Skeletal muscle satellite cell (primary cell): ENCODE measurements at regions not wholly inside any gene's neighbourhood (a gene's known extent, or its start where the extent isn't known, plus 50 kb on each side); places are given as distances from the start of the nearest gene placed in this dataset.
A peak's percentile ranks its signal among the peaks of the same experiment; 100 is the strongest.

Experiments
- H3K27me3 ChIP-seq: 2 replicates; pipeline ENCODE4 v1.7.0; 2013; ENCODE audit warnings: low read length; ENCODE audit not compliant: control insufficient read depth, insufficient read depth
- H3K36me3 ChIP-seq: 2 replicates; pipeline ENCODE4 v1.7.0; 2013; ENCODE audit warnings: mild to moderate bottlenecking, control low read depth, low read length; ENCODE audit not compliant: insufficient read depth
- H3K4me1 ChIP-seq: 2 replicates; pipeline ENCODE4 v1.7.0; 2013; ENCODE audit warnings: low read length; ENCODE audit not compliant: control insufficient read depth, insufficient read depth
- H3K4me2 ChIP-seq: 2 replicates; pipeline ENCODE4 v1.7.0; 2013; ENCODE audit warnings: mild to moderate bottlenecking, low read length
- H3K4me3 ChIP-seq: 2 replicates; pipeline ENCODE4 v1.7.0; 2013; ENCODE audit warnings: low read length
- H3K9ac ChIP-seq: 2 replicates; pipeline ENCODE4 v1.7.0; 2013; ENCODE audit warnings: mild to moderate bottlenecking, low read depth, low read length, moderate library complexity
- H3K9me3 ChIP-seq: replicated peaks from 2 replicates; pipeline ENCODE4 v1.7.0; 2013; ENCODE audit warnings: mild to moderate bottlenecking, control low read depth, low read length

DNA sequence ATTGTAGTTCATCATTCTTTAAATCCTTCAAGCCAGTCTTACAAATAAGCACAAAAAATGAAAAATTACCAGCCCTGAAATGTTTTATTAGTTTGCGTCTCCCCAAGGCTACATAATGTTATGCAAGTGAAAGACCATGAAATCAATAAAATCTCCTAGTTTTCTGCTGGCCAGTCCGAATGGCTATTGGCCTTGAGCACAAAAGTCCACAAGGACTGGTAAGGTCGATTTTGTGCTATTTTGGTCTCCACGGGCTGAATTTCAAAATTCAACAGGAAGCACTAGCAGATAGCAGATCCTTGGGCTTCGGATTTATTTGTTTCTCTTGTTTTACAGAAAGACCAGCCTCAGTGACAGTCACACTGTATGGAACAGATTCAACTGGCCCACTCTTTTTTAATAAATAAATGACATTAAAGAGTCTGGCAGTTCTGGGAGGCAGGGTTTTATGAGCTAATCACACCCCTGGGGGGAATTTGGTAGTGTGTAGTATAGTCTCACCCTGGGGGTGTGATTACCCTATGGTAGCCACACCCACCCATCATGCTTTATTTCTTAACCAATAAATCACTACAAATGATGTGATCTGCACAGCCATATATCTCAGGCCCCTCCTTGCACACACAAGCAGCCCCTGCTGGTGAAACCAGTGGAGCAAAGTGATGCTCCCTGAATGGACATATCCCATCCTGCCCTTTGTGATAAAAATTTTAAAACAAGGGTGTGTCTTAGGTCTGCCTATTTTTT is 51.1 kb upstream of the TMEM33 start:
- Histone ChIP-seq H3K9me3 (no peaks in the 10 kb centered on the region), H3K4me1 (peaks cover 14% of the 10 kb centered on the region), H3K9ac (no peak overlapping the region), H3K4me2 (no peak overlapping the region), H3K36me3 (no peaks in the 10 kb centered on the region), H3K27me3 (peaks cover 88% of the 10 kb centered on the region), H3K4me3 (no peak overlapping the region)

- Histone ChIP-seq H3K9me3 (no peaks in the 10 kb centered on the region), H3K27me3 (peaks cover 92% of the 10 kb centered on the region), H3K4me1 (peaks cover 14% of the 10 kb centered on the region), H3K4me2 (peak overlapping the region; percentile 69), H3K36me3 (no peaks in the 10 kb centered on the region), H3K4me3 (peak overlapping the region; percentile 49), H3K9ac (no peak overlapping the region)
Observed at GRCh38 chr4:41882625-41883347, 52.4 kb upstream of the TMEM33 start.

- peak overlapping the region; percentile 49 for H3K4me3 ChIP-seq
- no peaks in the 10 kb centered on the region for H3K36me3 ChIP-seq
- peaks cover 14% of the 10 kb centered on the region for H3K4me1 ChIP-seq
- no peak overlapping the region for H3K9ac ChIP-seq
- H3K4me2 ChIP-seq, result peak overlapping the region; percentile 69
- H3K9me3 ChIP-seq, result no peaks in the 10 kb centered on the region
- peaks cover 92% of the 10 kb centered on the region for H3K27me3 ChIP-seq
Observed at GRCh38 chr4:41881981-41882624, 53.1 kb upstream of the TMEM33 start.

DNA sequence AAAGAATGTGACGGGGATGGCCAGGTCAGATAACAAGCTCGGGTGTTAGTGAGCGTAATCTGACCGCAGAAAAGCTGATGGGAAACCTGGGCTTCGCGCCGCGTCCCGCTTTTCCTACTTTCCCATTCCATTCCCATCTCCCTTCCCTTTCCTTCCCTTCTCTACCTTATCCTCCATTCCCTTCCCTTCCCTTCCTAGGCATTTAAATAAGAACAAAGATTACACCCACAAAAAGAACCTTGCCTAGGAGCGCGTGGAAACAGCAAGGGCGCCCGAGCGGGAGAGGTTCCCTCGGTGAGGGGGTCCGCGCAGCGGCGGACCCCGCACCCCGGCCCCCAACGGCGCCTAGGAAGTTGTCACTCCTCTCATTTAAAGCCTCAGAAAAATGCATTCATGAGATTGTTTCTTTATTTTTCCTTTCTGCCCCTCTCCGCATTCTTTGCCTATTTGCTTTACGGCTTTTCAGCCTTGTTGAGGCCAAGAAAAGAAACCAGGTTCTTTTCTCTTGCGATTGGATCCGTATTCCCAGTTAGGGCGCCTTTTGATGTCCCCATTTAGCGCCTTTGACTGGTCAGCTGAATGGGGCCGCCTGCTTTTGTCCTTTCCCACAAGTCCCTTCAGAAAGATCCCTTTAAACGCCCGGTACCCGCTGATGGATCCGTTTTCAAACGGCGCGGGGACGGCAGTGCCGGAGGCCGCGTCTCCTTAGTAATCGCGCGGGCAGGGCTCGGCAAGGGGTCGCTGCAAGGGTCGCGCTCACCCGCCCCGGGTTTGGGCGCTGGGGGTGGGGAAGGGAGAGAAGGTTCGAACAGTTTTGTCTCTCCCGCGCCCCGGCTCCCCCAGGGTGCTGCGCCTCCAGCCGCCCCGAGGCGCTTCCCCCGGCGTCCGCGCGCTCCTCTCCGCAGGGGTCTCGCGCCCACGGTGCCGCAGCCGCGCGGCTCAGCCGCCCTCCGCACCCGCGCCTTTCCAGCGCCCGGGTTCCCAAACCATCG is 54.1 kb upstream of the TMEM33 start:
- Histone ChIP-seq H3K4me3 (peak overlapping the region; percentile 61), H3K9me3 (no peaks in the 10 kb centered on the region), H3K9ac (no peak overlapping the region), H3K36me3 (no peaks in the 10 kb centered on the region), H3K27me3 (peaks cover 89% of the 10 kb centered on the region), H3K4me1 (peaks cover 14% of the 10 kb centered on the region), H3K4me2 (peak overlapping the region; percentile 69)

DNA sequence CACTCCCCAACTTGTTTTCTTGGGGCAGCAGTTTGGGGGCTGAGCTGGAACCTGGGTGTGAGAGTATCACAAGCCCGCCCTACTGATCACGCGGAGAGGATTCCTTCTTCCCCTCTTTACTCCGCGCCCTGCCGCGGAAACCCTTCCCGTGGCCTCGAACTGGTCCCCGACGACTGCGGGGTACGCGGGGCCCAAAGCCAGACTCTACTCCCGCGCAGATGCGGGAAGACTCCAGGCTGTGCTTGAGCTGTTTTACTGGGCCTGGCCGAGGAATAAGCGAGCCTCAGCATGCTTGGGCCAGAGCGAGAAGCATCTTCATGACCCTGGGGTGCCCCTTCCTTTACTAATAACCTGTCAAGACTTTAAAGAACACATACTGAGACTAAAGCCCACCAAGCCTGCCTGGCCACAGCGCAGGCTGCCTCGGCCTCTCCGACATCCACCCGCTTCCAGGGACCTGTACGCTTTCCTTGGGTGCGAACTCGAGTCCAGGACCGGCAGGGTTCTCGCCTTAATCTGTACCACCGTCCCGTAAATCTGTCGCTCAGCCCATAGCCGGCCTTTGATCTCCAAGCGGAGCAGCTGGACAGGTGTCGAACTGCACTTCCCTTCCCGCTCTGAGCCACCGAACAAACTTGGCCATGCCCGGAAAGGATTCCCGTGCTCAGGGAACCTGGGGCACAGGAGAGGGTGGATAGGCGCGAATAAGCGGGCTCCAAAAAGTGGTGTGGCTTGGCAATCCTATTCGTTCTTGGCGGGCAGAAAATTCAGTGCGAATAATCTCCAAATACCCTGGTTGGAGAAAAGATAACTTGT is 55.0 kb upstream of the TMEM33 start:
- H3K36me3 ChIP-seq, result no peaks in the 10 kb centered on the region
- peaks cover 92% of the 10 kb centered on the region for H3K27me3 ChIP-seq
- no peak overlapping the region for H3K4me3 ChIP-seq
- H3K4me1 ChIP-seq, result peaks cover 14% of the 10 kb centered on the region
- no peak overlapping the region for H3K9ac ChIP-seq
- H3K4me2 ChIP-seq, result no peak overlapping the region
- no peaks in the 10 kb centered on the region for H3K9me3 ChIP-seq

- H3K27me3 ChIP-seq, result peaks cover 92% of the 10 kb centered on the region
- no peaks in the 10 kb centered on the region for H3K36me3 ChIP-seq
- H3K4me3 ChIP-seq, result no peak overlapping the region
Observed at GRCh38 chr4:41879552-41879951, 55.7 kb upstream of the TMEM33 start.

GRCh38 chr4:41878991-41879491 is 56.2 kb upstream of the TMEM33 start:
- Histone ChIP-seq H3K9ac (no peak overlapping the region), H3K4me1 (peaks cover 14% of the 10 kb centered on the region), H3K4me3 (no peak overlapping the region), H3K4me2 (no peak overlapping the region), H3K27me3 (peaks cover 92% of the 10 kb centered on the region), H3K36me3 (no peaks in the 10 kb centered on the region), H3K9me3 (no peaks in the 10 kb centered on the region)

More at GRCh38 chr4:41879552-41879951, 55.7 kb upstream of the TMEM33 start:
- no peak overlapping the region for H3K4me2 ChIP-seq
- H3K9me3 ChIP-seq, result no peaks in the 10 kb centered on the region
- no peak overlapping the region for H3K9ac ChIP-seq
- peaks cover 14% of the 10 kb centered on the region for H3K4me1 ChIP-seq

DNA sequence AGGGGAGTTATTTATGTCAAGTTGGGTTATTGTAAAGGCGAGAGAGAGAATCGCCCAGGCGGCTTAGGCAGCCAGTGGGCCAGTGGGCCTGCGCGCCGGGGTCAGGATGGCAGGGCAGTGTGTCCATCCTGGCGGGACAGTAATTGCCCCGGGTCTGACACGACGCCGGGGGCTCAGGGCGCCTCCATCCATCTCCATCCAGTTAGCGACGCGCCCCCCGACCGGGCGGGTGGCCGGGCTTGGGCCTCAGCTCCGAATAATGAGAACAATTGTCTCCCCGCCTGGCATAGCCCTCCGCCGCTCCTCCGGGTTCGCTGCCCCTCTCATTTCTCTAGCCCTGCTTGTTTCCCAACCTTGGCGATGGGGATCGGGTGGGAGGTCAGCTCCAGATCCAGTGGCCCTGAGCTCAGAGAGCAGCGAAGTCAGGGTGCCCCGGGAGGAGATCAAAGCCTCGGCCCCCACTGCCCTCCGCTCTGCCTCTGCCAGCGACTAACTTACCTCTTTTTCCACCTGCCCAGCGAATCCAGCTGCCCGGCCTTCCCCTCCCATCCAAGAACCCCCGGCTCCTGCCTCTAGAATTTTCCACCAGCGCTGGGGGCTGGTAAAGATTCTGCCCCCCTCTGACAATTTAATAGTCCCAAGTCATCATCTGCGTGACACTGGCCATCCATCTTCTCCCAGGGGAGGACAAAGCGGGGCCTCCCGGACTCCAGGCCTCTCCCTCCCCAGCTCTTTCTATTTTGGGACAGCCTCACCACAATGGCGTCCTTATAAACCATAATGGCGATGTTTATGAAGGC is 56.9 kb upstream of the TMEM33 start:
- H3K9me3 ChIP-seq, result no peaks in the 10 kb centered on the region
- no peak overlapping the region for H3K4me2 ChIP-seq
- peaks cover 93% of the 10 kb centered on the region for H3K27me3 ChIP-seq

DNA sequence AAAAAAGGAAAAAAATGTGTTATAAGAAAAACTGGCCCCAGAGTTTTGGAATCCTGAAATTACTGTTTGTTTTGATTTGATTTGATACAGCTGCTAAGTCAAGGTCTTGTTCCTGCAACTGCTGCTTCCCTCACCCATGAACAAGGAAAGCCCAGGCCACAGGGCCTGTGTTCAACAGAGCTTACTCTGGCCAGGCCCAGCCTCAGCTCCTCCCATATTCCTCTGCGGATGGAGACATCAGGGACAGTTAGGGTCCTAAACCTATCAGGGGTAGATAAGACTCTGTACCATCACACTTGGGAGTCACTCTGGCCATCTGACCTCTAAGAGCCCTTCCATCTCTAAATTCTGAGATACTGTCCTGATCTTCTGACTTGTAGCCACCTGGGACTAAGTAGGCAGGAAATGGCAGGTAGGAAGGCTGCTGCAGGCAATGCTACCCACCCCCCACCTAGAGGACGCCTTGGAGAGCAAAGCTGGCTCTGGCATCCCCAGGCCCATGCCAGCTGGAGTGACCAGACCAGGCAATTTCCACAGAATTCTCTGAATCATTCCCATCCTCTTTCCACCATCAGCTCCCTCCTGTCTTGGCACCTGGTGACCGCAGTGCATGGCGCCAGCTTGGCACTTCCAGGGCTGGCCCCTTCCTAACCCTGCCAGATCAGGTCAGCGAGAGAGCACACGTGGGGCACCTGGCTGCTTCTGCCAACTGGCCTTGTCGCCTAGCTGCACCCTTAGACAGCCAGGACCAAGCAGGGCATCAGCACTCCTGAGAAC is 58.0 kb upstream of the TMEM33 start:
- Histone ChIP-seq H3K4me3 (no peak overlapping the region), H3K4me2 (no peak overlapping the region), H3K4me1 (peaks cover 10% of the 10 kb centered on the region), H3K36me3 (no peaks in the 10 kb centered on the region), H3K27me3 (peaks cover 95% of the 10 kb centered on the region), H3K9ac (no peak overlapping the region), H3K9me3 (no peaks in the 10 kb centered on the region)

More for the DNA sequence above, 56.9 kb upstream of the TMEM33 start:
- Histone ChIP-seq H3K4me1 (peaks cover 14% of the 10 kb centered on the region), H3K4me3 (no peak overlapping the region), H3K36me3 (no peaks in the 10 kb centered on the region), H3K9ac (no peak overlapping the region)
